ENCODE measurements at regions not wholly inside any gene's neighbourhood (a gene's known extent, or its start where the extent isn't known, plus 50 kb on each side); places are given as distances from the start of the nearest gene placed in this dataset.

GRCh38 chr15:93332168-93332553 is 243.2 kb upstream of the RGMA start:
- H3K27ac Mint-ChIP-seq (ENCODE audit: unreplicated experiment), result no peak overlapping the region
- no peaks in the 10 kb centered on the region for H3K4me1 Mint-ChIP-seq (ENCODE audit: low read depth, unreplicated experiment)
- no peak overlapping the region for H3K4me3 Mint-ChIP-seq (ENCODE audit: low read depth, unreplicated experiment)
- TF ChIP-seq CTCF (IDR thresholded peaks at IDR 0.05; ENCODE audit: unreplicated experiment), result no peak
- H3K27me3 Mint-ChIP-seq (ENCODE audit: unreplicated experiment), result peaks cover 33% of the 10 kb centered on the region
- no peaks in the 10 kb centered on the region for H3K9me3 Mint-ChIP-seq (ENCODE audit: low read depth, unreplicated experiment)
- CTCF ChIA-PET, result interaction anchor here (0.6 to 0.7 kb wide), 2 partner anchors 465 to 1175 kb away, joined by 3 to 5 read pairs; no protein-coding TSS in a partner anchor
- BruUV-seq (replicated peaks), result no TSS peak
- no peak for DNase-seq
- H3K36me3 Mint-ChIP-seq (ENCODE audit: insufficient read depth, unreplicated experiment), result no peaks in the 10 kb centered on the region
- intact Hi-C loops (cut with micrococcal nuclease; ENCODE audit: unreplicated experiment), result no loop called here

DNA sequence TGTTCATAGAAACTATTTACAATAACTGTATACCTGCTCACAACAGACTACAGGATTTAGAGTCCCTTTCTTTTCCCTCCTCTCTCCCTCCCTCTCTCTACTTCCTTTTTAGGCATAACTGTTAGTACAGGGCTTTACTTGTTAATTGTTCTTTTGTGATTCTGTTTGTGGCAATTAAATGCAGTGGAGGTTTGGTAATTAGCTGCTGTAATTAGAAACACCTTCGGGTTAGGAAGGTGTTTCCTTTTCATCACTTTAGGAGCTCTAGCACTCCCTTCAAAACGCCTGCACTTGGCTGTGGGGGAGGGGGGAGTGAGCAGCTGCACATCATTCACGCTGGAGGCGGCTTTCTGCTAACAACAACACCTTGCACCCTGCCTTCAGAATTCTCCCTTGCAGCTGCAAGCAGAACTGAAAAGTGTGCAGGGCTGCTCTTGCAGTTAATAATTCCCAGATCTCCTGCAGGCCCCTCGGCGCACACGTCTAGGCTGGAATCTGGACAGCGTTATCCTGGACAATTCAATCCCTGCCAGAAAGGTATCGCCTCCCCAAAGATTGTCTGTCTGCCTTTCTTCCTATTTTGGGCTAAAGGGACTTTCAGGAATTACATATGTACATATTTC is 242.6 kb upstream of the RGMA start:
- Mint-ChIP-seq H3K27me3 (ENCODE audit: unreplicated experiment) (peaks cover 33% of the 10 kb centered on the region), H3K36me3 (ENCODE audit: insufficient read depth, unreplicated experiment) (no peaks in the 10 kb centered on the region), H3K4me1 (ENCODE audit: low read depth, unreplicated experiment) (no peaks in the 10 kb centered on the region), H3K9me3 (ENCODE audit: low read depth, unreplicated experiment) (no peaks in the 10 kb centered on the region), H3K4me3 (ENCODE audit: low read depth, unreplicated experiment) (no peak overlapping the region), H3K27ac (ENCODE audit: unreplicated experiment) (no peak overlapping the region)
- no TSS peak for BruUV-seq (replicated peaks)
- intact Hi-C loops (cut with micrococcal nuclease; ENCODE audit: unreplicated experiment), result no loop called here
- no peak for TF ChIP-seq CTCF (IDR thresholded peaks at IDR 0.05; ENCODE audit: unreplicated experiment)
- CTCF ChIA-PET, result interaction anchor here (0.6 to 0.7 kb wide), 2 partner anchors 465 to 1175 kb away, joined by 3 to 5 read pairs; no protein-coding TSS in a partner anchor
- no peak for DNase-seq

DNA sequence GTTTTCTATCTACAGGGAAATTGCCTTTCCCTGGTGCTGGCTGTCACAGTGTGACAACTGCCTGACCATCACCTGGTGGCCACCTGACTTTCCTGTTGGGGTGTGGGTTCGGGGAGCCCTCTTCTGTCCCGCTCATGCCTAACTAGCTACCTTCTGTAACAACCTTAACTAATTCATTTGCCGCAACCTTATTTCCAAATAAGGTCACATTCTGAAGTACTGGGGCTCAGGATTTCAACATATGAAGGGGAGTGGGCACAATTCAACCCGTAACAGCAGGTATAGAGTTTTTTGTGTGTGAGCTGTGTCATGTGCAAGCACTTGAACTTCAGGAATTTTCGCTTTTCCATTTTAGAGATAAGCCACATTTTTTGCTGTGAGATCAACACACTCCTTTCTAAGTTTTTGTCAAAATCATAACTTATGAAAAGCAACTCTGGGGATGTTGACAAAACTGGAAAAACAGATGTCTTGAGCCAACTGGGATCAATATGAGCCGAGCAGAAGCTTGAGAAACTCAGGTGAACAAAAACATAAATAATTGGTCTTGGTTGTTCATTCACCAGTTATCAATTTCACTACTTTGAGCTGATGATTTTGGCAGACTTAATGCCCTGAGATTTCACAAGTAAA is 242.0 kb upstream of the RGMA start:
- no peak for DNase-seq
- peaks cover 33% of the 10 kb centered on the region for H3K27me3 Mint-ChIP-seq (ENCODE audit: unreplicated experiment)

DNA sequence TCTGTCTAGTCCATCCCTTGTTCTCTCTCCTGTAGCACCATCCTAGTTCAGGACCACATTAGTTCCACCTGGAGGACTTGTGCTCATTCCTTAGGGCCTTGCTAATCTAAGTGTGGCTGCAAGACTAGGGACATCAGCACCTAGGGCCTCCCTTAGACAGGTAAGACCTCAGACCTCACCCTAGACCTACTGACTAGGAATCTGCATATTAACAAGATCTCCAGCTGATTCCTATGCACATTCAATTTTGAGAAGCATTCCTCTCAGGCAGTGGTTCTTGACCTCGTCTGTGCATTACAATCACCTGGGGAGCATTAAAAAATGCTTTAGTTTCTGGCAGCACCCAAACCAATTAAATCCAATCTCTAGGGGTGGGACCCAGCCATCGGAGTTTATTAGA is 238.4 kb upstream of the RGMA start:
- CTCF ChIA-PET, result no interaction called here
- Mint-ChIP-seq H3K36me3 (ENCODE audit: insufficient read depth, unreplicated experiment) (no peaks in the 10 kb centered on the region), H3K9me3 (ENCODE audit: low read depth, unreplicated experiment) (no peaks in the 10 kb centered on the region), H3K4me3 (ENCODE audit: low read depth, unreplicated experiment) (no peak overlapping the region), H3K4me1 (ENCODE audit: low read depth, unreplicated experiment) (peaks cover 4% of the 10 kb centered on the region), H3K27me3 (ENCODE audit: unreplicated experiment) (peaks cover 9% of the 10 kb centered on the region), H3K27ac (ENCODE audit: unreplicated experiment) (no peak overlapping the region)
- intact Hi-C loops (cut with micrococcal nuclease; ENCODE audit: unreplicated experiment), result no loop called here
- TF ChIP-seq CTCF (IDR thresholded peaks at IDR 0.05; ENCODE audit: unreplicated experiment), result no peak
- DNase-seq, result no peak
- no TSS peak for BruUV-seq (replicated peaks)

More for the DNA sequence above, 242.0 kb upstream of the RGMA start:
- H3K27ac Mint-ChIP-seq (ENCODE audit: unreplicated experiment), result no peak overlapping the region
- no TSS peak for BruUV-seq (replicated peaks)
- no peak overlapping the region for H3K4me3 Mint-ChIP-seq (ENCODE audit: low read depth, unreplicated experiment)
- CTCF ChIA-PET, result interaction anchor here (0.7 kb wide), 3 partner anchors 157 to 1318 kb away, joined by 3 to 6 read pairs (median 3); no protein-coding TSS in a partner anchor
- no peaks in the 10 kb centered on the region for H3K9me3 Mint-ChIP-seq (ENCODE audit: low read depth, unreplicated experiment)
- H3K4me1 Mint-ChIP-seq (ENCODE audit: low read depth, unreplicated experiment), result no peaks in the 10 kb centered on the region
- no peaks in the 10 kb centered on the region for H3K36me3 Mint-ChIP-seq (ENCODE audit: insufficient read depth, unreplicated experiment)
- intact Hi-C loops (cut with micrococcal nuclease; ENCODE audit: unreplicated experiment), result no loop called here
- TF ChIP-seq CTCF (IDR thresholded peaks at IDR 0.05; ENCODE audit: unreplicated experiment), result no peak
